IPS-NIHi7 (cell line): ENCODE measurements at regions not wholly inside any gene's neighbourhood (a gene's known extent, or its start where the extent isn't known, plus 50 kb on each side); places are given as distances from the start of the nearest gene placed in this dataset.

Experiments
- DNase-seq: peaks from one replicate; pipeline ENCODE4 v3.0.0; 2012; ENCODE audit warnings: mixed read lengths; ENCODE audit errors: extremely low spot score

GRCh38 chr20:23174821-23175220 lies 88.7 kb upstream of the CD93 start:
- no peak for DNase-seq

GRCh38 chr20:23167431-23167830 lies 81.3 kb upstream of the CD93 start:
- no peak for DNase-seq

DNA sequence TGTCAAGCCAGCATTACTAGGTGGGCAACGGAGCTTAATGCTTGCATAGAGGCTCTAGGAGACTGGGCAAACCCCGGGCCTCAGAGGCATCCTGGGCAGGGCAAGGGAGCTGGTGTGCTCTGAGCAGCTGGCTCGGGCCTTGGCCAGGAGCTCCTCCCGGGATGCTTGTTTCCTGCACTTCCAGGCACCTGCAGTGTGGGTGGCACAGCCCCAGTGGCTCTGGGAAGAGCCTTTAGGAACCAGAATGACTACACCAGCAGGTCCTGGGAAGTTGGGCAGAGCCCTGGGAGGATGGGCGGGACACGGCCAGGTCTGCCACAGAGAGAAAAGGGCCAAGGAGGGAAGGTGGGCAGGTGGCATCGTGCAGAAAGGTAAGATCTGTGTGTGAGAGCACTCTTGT lies 80.4 kb upstream of the CD93 start:
- DNase-seq: no peak

GRCh38 chr20:23165964-23166363 lies 79.8 kb upstream of the CD93 start:
- no peak for DNase-seq

DNA sequence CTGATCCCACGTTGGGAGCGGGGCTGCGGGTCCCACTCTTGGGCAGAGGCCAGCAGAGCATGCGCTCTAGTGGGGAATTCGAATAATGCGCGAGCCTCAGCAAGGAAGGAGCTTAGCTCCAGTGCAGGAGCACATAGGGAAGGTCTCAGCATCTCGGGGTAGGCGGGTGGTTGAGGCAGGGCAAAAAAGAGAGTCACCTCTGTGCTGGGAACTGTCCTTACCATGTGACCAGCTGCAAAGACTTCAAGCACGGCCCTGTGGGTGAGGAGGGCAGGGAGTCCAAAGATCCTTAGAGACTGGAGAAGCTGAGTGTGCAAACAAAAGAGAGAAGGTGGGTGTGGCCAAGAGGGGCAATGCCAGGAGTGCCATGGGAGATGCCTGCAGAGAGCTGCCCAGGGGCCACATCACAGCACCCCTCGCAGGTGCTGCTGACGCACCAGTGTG lies 79.2 kb upstream of the CD93 start:
- DNase-seq: peak; percentile 50

DNA sequence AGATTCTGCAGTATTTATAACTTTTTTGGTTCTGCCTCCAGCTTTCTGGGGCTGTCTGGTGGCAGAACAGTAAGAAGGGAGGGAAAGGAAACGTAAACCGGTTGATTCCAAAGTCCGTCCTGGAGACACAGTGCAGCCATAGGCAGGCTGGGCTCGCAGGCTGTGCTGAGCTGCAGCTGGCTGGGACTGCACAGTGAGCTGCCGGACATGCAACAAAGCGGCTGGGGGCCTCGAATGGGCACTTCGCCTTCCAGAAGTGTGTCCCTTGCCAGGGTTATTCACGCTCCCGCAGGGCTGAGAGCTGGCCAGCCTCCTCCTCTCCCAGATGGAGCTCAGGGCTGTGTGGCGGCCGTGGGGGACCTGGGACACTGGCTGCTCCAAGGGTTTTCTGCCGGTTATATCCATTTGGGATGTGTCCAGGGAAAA lies 78.1 kb upstream of the CD93 start:
- DNase-seq: no peak

- no peak for DNase-seq
These were observed 77.4 kb upstream of the CD93 start for GRCh38 chr20:23163562-23163961.

GRCh38 chr20:23162887-23163286 lies 76.8 kb upstream of the CD93 start:
- DNase-seq: no peak

DNA sequence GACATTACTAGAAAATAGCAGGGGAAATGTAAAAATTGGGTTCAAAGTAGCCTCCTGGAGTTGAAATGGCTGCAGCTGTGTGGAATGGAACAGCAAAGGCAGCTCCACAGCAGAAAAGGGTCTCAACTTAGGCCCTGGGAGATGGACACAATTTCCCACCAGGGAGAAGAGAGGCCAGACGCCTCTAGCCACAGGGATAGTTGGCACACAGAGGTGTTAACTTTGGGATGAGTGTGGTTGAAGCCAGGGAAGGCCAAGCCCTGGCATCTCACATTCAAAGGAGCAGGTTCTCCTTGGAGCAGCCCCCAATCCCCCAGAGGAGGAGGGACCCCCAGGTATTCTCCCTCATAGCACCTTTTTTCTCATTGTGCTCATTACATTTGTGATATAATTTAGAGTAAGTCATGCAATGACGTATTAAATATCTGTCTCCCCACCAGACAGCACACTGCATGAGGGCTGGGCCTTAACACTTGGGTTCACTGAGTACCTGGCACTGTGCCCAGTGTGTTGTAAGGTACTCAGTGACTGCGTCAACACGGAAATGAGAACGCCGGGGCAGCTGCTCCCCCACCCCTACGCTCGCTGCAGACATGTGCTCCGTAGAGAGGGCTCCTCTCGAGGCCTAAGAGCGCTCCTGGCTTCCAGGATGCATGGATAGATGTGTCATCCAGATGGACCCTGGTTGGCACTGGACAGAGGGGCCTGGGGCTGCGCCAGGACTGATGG lies 76.0 kb upstream of the CD93 start:
- DNase-seq: no peak

GRCh38 chr20:23161244-23161891 lies 75.2 kb upstream of the CD93 start:
- DNase-seq: no peak

DNA sequence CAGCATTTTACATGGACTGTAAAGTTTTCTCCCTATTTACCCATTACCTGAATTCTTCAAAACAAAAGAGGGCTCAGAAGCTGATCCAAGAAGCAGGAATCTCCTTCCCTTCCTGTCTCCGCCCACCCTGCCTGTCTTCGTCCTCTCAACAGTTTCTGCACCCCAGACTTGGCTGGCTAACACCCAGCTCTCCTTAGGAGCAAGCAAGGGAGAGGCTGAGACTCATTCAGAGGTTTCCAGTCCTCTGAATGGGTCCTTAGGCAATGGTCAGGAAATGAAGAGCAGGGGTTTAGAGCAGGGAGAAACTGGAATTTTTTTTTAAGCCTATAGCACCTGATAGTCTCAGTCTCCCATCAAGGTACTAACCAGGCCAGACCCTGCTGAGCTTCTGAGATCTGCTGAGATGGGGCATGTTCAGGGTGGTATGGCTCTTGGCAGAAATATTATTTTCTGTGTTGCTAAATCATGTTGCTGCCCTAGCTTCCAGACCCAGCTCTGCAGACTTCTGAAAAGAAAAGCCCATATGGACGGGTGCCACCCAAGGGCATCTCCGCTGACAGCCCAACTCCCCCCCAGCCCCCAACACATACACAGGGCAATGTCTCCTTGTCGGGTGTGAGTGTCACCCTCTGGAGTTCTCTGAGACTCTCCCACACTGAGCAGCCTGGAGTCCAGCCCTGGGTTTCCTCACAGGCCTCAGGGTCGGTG lies 74.6 kb upstream of the CD93 start:
- no peak for DNase-seq

DNA sequence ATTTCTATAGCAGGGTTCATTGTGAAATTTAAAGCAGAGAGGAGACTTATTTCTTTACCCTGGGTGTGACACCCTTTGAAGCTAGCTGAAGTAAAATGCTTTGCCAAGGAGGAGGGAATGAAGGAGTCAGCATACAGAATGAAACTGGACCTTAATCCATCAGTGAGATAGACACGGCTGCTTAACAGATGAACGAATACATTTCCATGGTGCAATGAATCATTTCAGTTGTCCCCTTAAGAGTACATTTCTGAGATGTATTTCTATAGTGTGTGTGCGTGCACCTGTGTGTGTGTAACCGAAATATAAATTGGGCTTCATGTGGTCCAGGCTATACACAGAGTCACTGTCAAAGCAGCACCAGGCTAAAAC lies 73.8 kb upstream of the CD93 start:
- no peak for DNase-seq

GRCh38 chr20:23159256-23159946 lies 73.3 kb upstream of the CD93 start:
- DNase-seq: no peak

DNA sequence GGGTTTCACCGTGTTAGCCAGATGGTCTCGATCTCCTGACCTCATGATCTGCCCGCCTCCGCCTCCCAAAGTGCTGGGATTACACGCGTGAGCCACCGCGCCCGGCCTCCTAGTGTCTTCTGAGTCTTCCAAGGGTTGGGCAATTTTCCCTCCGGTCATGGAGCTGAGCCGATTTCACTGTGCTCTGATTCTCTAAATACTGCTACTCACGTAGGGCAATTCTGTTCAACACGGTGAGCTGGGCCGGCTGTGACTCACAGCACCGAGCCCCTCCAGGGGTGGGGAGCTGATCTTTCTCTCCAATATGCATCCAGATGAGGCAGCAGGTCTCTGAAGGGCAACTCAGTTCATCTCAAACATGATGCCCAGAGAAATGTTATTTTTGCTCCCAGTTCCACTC lies 71.6 kb upstream of the CD93 start:
- DNase-seq: no peak

DNA sequence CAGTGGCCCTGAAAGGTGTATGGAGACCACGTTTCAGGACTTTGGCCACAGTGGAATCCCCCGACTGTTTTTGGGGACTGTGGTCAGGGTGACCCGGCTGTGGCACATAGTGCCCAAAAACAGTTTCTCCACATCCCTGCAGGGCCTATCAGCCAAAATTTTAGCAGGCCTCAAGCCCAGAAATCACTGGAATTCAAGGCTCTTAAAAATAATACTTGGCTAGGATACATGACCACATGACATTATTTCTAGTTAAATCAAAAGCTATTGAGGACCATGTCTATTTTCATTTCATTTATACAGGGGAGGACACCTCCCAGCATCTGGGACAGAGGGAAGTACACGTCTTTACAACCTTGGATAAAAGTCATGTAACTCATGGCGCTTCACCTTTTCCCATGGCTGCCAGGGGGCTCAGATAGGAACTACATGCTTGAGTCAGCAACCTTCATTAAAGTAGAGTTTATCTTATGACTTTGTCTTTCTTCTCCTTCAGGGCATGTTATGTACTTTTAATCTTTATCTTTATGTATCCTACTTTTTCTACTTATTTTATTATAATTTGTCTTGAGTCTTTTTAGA lies 70.8 kb upstream of the CD93 start:
- DNase-seq: no peak

GRCh38 chr20:23156170-23156841 lies 70.2 kb upstream of the CD93 start:
- DNase-seq: no peak

DNA sequence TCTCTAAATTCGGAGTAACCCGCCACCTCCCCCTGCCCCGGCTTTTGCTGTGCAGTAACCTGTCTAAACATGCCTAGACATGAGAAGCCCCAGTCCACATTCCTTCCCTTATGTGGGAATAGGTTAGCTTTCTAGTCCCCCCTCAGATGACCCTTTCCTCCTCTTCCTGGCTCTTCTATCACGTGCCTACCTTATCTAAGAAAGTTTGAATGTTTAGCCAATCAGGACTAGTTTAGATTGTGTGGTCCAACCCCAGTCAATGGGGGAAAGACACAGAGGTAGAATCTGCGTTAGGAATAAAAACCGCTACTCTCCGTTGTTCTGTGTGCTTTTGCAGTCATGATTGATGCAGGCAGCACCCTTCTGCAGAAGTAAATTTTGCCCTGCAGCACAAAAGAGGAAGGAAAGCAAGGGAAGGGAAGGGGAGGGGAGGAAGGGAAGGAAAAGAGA lies 69.0 kb upstream of the CD93 start:
- DNase-seq: no peak

- no peak for DNase-seq
These were observed 67.7 kb upstream of the CD93 start for GRCh38 chr20:23153696-23154341.

GRCh38 chr20:23152902-23153301 lies 66.8 kb upstream of the CD93 start:
- no peak for DNase-seq

DNA sequence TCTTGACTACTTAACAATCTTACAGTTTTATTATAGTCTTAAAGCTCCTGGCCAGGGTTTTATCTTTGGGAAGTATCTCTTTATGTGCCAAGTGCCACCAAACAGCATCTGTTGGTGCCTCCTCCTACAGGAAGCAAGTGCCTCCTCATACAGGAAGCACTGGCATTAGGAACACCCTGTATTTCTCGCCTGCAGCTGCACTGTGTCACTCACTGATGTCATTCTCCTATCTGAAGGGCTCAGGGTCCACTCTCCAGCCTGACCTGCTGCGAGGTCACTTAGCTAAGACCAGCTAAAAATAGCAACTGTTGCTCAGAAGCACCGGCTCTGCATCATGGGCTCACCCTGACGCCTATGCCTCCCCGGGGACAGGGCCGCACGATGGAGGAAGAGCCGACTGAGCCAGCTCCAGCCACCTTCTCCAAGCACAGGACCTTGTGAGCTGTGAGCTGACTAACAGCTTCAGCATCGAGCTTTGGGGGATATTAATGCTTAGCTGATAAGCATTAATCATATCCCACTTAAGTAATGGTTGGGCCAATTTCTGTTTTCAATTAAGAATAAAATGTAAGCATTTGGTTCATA lies 66.3 kb upstream of the CD93 start:
- no peak for DNase-seq
